KMS-11 (cell line): ENCODE measurements at regions not wholly inside any gene's neighbourhood (a gene's known extent, or its start where the extent isn't known, plus 50 kb on each side); places are given as distances from the start of the nearest gene placed in this dataset.

Experiments used
- H2AFZ ChIP-seq: fragments of 200-600 bp; sonication (generic); 2 replicates; pipeline ENCODE4 v1.6.1; 2016; ENCODE audit warnings: antibody characterized with exemption, mixed run types, low read depth
- H3K27ac ChIP-seq: fragments of 200-600 bp; sonication (generic); 2 replicates; pipeline ENCODE4 v1.6.1; 2016; ENCODE audit warnings: mild to moderate bottlenecking, mixed run types
- H3K27me3 ChIP-seq: fragments of 200-600 bp; sonication (generic); 2 replicates; pipeline ENCODE4 v1.6.1; 2017; ENCODE audit warnings: mild to moderate bottlenecking, low read depth, mixed run types, moderate library complexity; ENCODE audit not compliant: insufficient read depth
- H3K36me3 ChIP-seq: fragments of 200-600 bp; sonication (generic); 2 replicates; pipeline ENCODE4 v1.6.1; 2017; ENCODE audit warnings: mild to moderate bottlenecking, mixed run types; ENCODE audit not compliant: insufficient read depth
- H3K4me1 ChIP-seq: fragments of 200-600 bp; sonication (generic); 2 replicates; pipeline ENCODE4 v1.6.1; 2016; ENCODE audit warnings: mild to moderate bottlenecking, low read depth, mixed run types; ENCODE audit not compliant: poor library complexity, severe bottlenecking
- H3K4me2 ChIP-seq: fragments of 200-600 bp; sonication (generic); 2 replicates; pipeline ENCODE4 v1.7.0; 2016; ENCODE audit warnings: mild to moderate bottlenecking, mixed run types
- H3K4me3 ChIP-seq: fragments of 200-600 bp; sonication (generic); IDR thresholded peaks from 2 replicates; pipeline ENCODE4 v1.6.1; 2017; ENCODE audit warnings: low read depth, low read length, mixed read lengths; ENCODE audit not compliant: insufficient read depth
- H3K79me2 ChIP-seq: fragments of 200-600 bp; sonication (generic); 2 replicates; pipeline ENCODE4 v1.6.1; 2016; ENCODE audit warnings: low read depth, mixed run types; ENCODE audit not compliant: insufficient read depth
- H3K9ac ChIP-seq: fragments of 200-600 bp; sonication (generic); 2 replicates; pipeline ENCODE4 v1.6.1; 2016; ENCODE audit warnings: mild to moderate bottlenecking, mixed run types
- H4K20me1 ChIP-seq: fragments of 200-600 bp; sonication (generic); 2 replicates; pipeline ENCODE4 v1.6.1; 2016; ENCODE audit warnings: mild to moderate bottlenecking, mixed run types; ENCODE audit not compliant: insufficient read depth
- TF ChIP-seq, protein P1 (sequence below): fragments of 200-600 bp; sonication (generic); conservative IDR thresholded peaks from 2 replicates; pipeline ENCODE4 v1.6.1; 2017; ENCODE audit warnings: low read depth, mild to moderate bottlenecking, antibody characterized with exemption, low read length, moderate library complexity, mixed read lengths

DNA sequence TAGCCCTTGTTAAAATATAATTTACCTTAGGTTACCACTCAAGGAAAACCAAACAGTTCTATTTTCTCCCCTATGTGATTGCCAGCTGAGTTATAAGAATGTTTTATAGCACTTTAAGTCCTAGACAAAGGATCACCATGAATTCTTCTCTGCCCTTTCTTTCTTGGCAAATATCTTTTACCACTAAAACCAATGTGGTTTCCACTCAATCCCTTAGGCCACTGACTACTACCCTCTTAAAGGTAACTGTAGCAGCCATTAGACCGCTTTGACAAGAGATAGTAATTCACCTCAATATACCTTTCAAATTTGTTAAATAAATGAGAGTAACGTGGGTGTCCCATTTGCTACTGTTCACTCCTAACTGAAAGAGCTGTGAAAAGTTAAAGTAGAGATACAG lies 307.9 kb upstream of the PRMT6 start:
- Histone ChIP-seq H4K20me1 (no peaks in the 10 kb centered on the region), H2AFZ (no peak overlapping the region), H3K27me3 (no peaks in the 10 kb centered on the region), H3K36me3 (no peaks in the 10 kb centered on the region), H3K4me1 (no peaks in the 10 kb centered on the region), H3K9ac (no peak overlapping the region), H3K27ac (no peak overlapping the region), H3K79me2 (no peaks in the 10 kb centered on the region), H3K4me3 (no peak overlapping the region), H3K4me2 (no peak overlapping the region)
- TF ChIP-seq, protein P1, sequence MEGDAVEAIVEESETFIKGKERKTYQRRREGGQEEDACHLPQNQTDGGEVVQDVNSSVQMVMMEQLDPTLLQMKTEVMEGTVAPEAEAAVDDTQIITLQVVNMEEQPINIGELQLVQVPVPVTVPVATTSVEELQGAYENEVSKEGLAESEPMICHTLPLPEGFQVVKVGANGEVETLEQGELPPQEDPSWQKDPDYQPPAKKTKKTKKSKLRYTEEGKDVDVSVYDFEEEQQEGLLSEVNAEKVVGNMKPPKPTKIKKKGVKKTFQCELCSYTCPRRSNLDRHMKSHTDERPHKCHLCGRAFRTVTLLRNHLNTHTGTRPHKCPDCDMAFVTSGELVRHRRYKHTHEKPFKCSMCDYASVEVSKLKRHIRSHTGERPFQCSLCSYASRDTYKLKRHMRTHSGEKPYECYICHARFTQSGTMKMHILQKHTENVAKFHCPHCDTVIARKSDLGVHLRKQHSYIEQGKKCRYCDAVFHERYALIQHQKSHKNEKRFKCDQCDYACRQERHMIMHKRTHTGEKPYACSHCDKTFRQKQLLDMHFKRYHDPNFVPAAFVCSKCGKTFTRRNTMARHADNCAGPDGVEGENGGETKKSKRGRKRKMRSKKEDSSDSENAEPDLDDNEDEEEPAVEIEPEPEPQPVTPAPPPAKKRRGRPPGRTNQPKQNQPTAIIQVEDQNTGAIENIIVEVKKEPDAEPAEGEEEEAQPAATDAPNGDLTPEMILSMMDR, result no peak

- no peak overlapping the region for H2AFZ ChIP-seq
- no peak overlapping the region for H3K4me3 ChIP-seq
- H3K27ac ChIP-seq, result no peak overlapping the region
- H3K36me3 ChIP-seq, result no peaks in the 10 kb centered on the region
- TF ChIP-seq, protein P1, result no peak
- H3K9ac ChIP-seq, result no peak overlapping the region
- no peaks in the 10 kb centered on the region for H3K4me1 ChIP-seq
- no peaks in the 10 kb centered on the region for H3K79me2 ChIP-seq
- no peaks in the 10 kb centered on the region for H4K20me1 ChIP-seq
- no peak overlapping the region for H3K4me2 ChIP-seq
- no peaks in the 10 kb centered on the region for H3K27me3 ChIP-seq
Measured at GRCh38 chr1:106749491-106749890, 307.0 kb upstream of the PRMT6 start.

DNA sequence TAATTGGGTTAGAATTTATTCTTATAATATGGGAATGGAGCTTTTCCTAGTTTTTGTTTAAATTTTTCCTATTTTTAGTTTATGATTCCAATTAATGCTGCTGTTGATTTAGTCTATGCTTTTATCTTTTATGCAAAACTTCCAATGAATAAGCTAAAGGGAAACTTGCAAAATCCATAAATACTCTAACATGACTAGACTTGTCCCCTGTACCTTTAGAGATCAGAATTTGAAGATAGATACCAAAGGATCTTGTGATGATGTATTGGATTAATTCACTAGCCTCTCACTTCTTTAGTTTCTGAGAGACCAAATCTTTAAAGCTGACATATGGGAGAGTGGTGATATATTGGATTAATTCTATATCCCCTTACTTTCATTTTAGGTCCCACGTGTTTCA lies 306.6 kb upstream of the PRMT6 start:
- Histone ChIP-seq H2AFZ (no peak overlapping the region), H3K9ac (no peak overlapping the region), H4K20me1 (no peaks in the 10 kb centered on the region), H3K4me3 (no peak overlapping the region), H3K79me2 (no peaks in the 10 kb centered on the region), H3K4me2 (no peak overlapping the region), H3K27me3 (no peaks in the 10 kb centered on the region), H3K36me3 (no peaks in the 10 kb centered on the region), H3K27ac (no peak overlapping the region), H3K4me1 (no peaks in the 10 kb centered on the region)
- TF ChIP-seq, protein P1, result no peak

GRCh38 chr1:106751002-106751401 lies 305.5 kb upstream of the PRMT6 start:
- Histone ChIP-seq H3K36me3 (no peaks in the 10 kb centered on the region), H3K4me2 (no peak overlapping the region), H3K9ac (no peak overlapping the region), H3K27me3 (no peaks in the 10 kb centered on the region), H3K4me1 (no peaks in the 10 kb centered on the region), H3K4me3 (no peak overlapping the region), H3K79me2 (no peaks in the 10 kb centered on the region), H3K27ac (no peak overlapping the region), H4K20me1 (no peaks in the 10 kb centered on the region), H2AFZ (no peak overlapping the region)
- TF ChIP-seq, protein P1, result no peak

DNA sequence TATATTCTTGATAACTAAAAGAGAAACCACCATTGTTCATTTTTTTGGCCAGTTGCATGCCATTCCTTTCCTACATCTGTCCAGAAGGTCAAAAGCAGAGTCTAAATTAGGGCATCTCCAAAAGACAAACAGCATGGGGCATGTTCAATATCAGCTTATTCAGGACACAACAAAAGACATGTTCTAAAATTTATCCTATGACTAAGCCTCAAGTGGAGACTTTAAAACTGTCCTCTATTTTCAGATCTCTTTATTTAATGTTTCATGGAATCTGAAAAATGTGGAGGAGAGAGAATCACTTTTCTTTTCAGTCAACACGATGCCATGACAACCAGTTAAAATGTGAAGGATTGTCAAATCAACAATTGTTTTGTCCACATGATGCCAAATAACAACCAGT lies 303.4 kb upstream of the PRMT6 start:
- TF ChIP-seq, protein P1, result no peak
- Histone ChIP-seq H3K27me3 (no peaks in the 10 kb centered on the region), H4K20me1 (no peaks in the 10 kb centered on the region), H3K4me3 (no peak overlapping the region), H3K36me3 (no peaks in the 10 kb centered on the region), H2AFZ (no peak overlapping the region), H3K4me1 (no peaks in the 10 kb centered on the region), H3K27ac (no peak overlapping the region), H3K9ac (no peak overlapping the region), H3K79me2 (no peaks in the 10 kb centered on the region), H3K4me2 (no peak overlapping the region)
